ENCODE measurements at regions not wholly inside any gene's neighbourhood (a gene's known extent, or its start where the extent isn't known, plus 50 kb on each side); places are given as distances from the start of the nearest gene placed in this dataset.
"Not testable (repeated sequence)": the region's sequence is repeated elsewhere in the genome, so short reads cannot be mapped to it uniquely, and the experiment has no call there.

GRCh38 chrX:63525491-63525890 lies 174.4 kb upstream of the SPIN4 start:
- H3K4me1 ChIP-seq (ENCODE audit: control insufficient read depth in 1 of 2, low read depth in 2 of 2): no peaks in the 10 kb centered on the region
- TF ChIP-seq CTCF (IDR thresholded peaks at IDR 0.05): no peak
- ATAC-seq (ENCODE audit: insufficient number of reproducible peaks, low FRiP score, low read depth) (no peak), DNase-seq (ENCODE audit: low spot score) (no peak)
- H3K9me3 ChIP-seq: no peaks in the 10 kb centered on the region
- no peak overlapping the region for H3K27ac ChIP-seq
- no peak overlapping the region for H3K4me3 ChIP-seq
- no peaks in the 10 kb centered on the region for H3K27me3 ChIP-seq (replicated peaks; ENCODE audit: insufficient read depth)
- H3K36me3 ChIP-seq: no peaks in the 10 kb centered on the region

GRCh38 chrX:63519368-63519767 lies 168.2 kb upstream of the SPIN4 start:
- not testable (repeated sequence) for H3K4me3 ChIP-seq; H3K36me3 ChIP-seq; DNase-seq (ENCODE audit: low spot score); H3K9me3 ChIP-seq; H3K4me1 ChIP-seq (ENCODE audit: control insufficient read depth in 1 of 2, low read depth in 2 of 2); H3K27me3 ChIP-seq (replicated peaks; ENCODE audit: insufficient read depth); H3K27ac ChIP-seq; ATAC-seq (ENCODE audit: insufficient number of reproducible peaks, low FRiP score, low read depth)

- Histone ChIP-seq H3K27me3 (replicated peaks; ENCODE audit: insufficient read depth) (no peaks in the 10 kb centered on the region), H3K36me3 (no peaks in the 10 kb centered on the region), H3K4me3 (no peak overlapping the region), H3K4me1 (ENCODE audit: control insufficient read depth in 1 of 2, low read depth in 2 of 2) (peaks cover 0 to 16% of the 10 kb centered on the region in 2 donors), H3K9me3 (no peaks in the 10 kb centered on the region), H3K27ac (peak overlapping the region in 1 of 2 donors; percentile 41)
- ATAC-seq (ENCODE audit: insufficient number of reproducible peaks, low FRiP score, low read depth) (no peak), DNase-seq (ENCODE audit: low spot score) (no peak)
- TF ChIP-seq CTCF (IDR thresholded peaks at IDR 0.05): no peak
These were observed 163.5 kb upstream of the SPIN4 start for GRCh38 chrX:63514569-63515080.

GRCh38 chrX:63513825-63514568 lies 162.9 kb upstream of the SPIN4 start:
- H3K4me1 ChIP-seq (ENCODE audit: control insufficient read depth in 1 of 2, low read depth in 2 of 2): peaks cover 0 to 16% of the 10 kb centered on the region in 2 donors
- H3K36me3 ChIP-seq: no peaks in the 10 kb centered on the region
- no peaks in the 10 kb centered on the region for H3K9me3 ChIP-seq
- peak overlapping the region in 1 of 2 donors; percentile 41 for H3K27ac ChIP-seq
- ATAC-seq (ENCODE audit: insufficient number of reproducible peaks, low FRiP score, low read depth): no peak
- no peak for DNase-seq (ENCODE audit: low spot score)
- H3K27me3 ChIP-seq (replicated peaks; ENCODE audit: insufficient read depth): no peaks in the 10 kb centered on the region
- no peak for TF ChIP-seq CTCF (IDR thresholded peaks at IDR 0.05)
- H3K4me3 ChIP-seq: no peak overlapping the region

GRCh38 chrX:63511361-63511760 lies 160.2 kb upstream of the SPIN4 start:
- peaks cover 0 to 16% of the 10 kb centered on the region in 2 donors for H3K4me1 ChIP-seq (ENCODE audit: control insufficient read depth in 1 of 2, low read depth in 2 of 2)
- DNase-seq (ENCODE audit: low spot score) (no peak), ATAC-seq (ENCODE audit: insufficient number of reproducible peaks, low FRiP score, low read depth) (no peak)
- no peaks in the 10 kb centered on the region for H3K27me3 ChIP-seq (replicated peaks; ENCODE audit: insufficient read depth)
- H3K9me3 ChIP-seq: no peaks in the 10 kb centered on the region
- H3K27ac ChIP-seq: no peak overlapping the region
- TF ChIP-seq CTCF (IDR thresholded peaks at IDR 0.05): no peak
- H3K4me3 ChIP-seq: no peak overlapping the region
- H3K36me3 ChIP-seq: no peaks in the 10 kb centered on the region
